GM12891 (cell line): ENCODE measurements at regions not wholly inside any gene's neighbourhood (a gene's known extent, or its start where the extent isn't known, plus 50 kb on each side); places are given as distances from the start of the nearest gene placed in this dataset.
"Not testable (repeated sequence)": the region's sequence is repeated elsewhere in the genome, so short reads cannot be mapped to it uniquely, and the experiment has no call there.

ENCODE experiments used
- DNase-seq: peaks from one replicate; pipeline ENCODE4 v3.0.0; 2011; ENCODE audit warnings: low spot score; ENCODE audit not compliant: insufficient read length
- FAIRE-seq: peaks from 2 replicates; lab custom pipeline; 2011; peaks lifted over from hg19 to GRCh38; lab: Jason Lieb, UNC
- PAX5 ChIP-seq: IDR thresholded peaks from 2 replicates; pipeline ENCODE4 v1.6.1; 2011; ENCODE audit warnings: low read length, moderate library complexity, mild to moderate bottlenecking; ENCODE audit not compliant: insufficient read depth, severe bottlenecking
- POLR2A ChIP-seq: IDR thresholded peaks from 2 replicates; pipeline ENCODE4 v1.6.1; 2011; ENCODE audit warnings: low read depth, low read length, control low read depth
- POLR2AphosphoS5 ChIP-seq: IDR thresholded peaks from 2 replicates; pipeline ENCODE4 v1.6.1; 2011; ENCODE audit warnings: low read depth, low read length, control low read depth
- POU2F2 ChIP-seq: IDR thresholded peaks from 2 replicates; pipeline ENCODE4 v1.6.1; 2011; ENCODE audit warnings: low read depth, mild to moderate bottlenecking, control low read depth, low read length, moderate library complexity
- SPI1 ChIP-seq: IDR thresholded peaks from 2 replicates; pipeline ENCODE4 v1.6.1; 2011; ENCODE audit warnings: low read depth, low read length, control low read depth
- TAF1 ChIP-seq: IDR thresholded peaks from 2 replicates; pipeline ENCODE4 v1.6.1; 2011; ENCODE audit warnings: low read depth, low read length, control low read depth

DNA sequence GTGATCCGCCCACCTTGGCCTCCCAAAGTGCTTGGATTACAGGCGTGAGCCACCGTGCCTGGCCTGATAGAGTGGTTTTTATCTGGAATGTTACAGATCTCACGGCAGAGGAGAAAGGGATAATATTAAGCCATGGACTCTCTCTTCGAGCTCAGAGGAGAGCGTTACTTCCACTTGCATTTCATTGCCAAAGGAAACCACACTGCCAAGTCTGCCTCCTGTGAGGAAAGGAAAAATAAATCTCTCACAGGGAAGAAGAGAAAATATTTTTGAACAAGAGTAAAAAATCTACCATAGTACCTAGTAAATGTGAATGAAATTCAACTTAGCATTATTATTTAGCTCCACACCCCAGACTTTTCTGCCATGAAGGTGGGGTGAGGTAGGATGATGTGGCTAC, 319.2 kb upstream of the PRICKLE1 start:
- TF ChIP-seq PAX5 (no peak), POLR2AphosphoS5 (no peak), POLR2A (no peak), SPI1 (no peak)
- no peak for FAIRE-seq
- DNase-seq, result no peak

DNA sequence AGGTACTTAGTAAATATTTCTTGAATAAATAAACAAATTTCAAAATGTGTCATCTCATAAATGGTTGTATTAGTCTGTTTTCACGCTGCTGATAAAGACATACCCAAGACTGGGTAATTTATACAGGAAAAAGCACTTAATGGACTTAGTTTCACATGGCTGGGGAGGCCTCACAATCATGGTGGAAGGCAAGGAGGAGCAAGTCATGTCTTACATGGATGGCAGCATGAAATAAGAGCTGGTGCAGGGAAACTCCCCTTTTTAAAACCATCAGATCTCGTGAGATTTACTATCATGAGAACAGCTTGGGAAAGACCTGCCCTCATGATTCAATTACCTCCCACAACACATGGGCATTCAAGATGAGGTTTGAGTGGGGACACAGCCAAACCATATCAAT, 317.3 kb upstream of the PRICKLE1 start:
- not testable (repeated sequence) for DNase-seq, FAIRE-seq

GRCh38 chr12:42905419-42905705, 315.8 kb upstream of the PRICKLE1 start:
- no peak for TF ChIP-seq TAF1
- TF ChIP-seq POU2F2, result no peak
- no peak for TF ChIP-seq PAX5
- DNase-seq, result no peak
- FAIRE-seq, result no peak

- DNase-seq (no peak), FAIRE-seq (no peak)
- TF ChIP-seq POLR2A (no peak), POU2F2 (no peak), PAX5 (no peak), TAF1 (no peak)
Measured at GRCh38 chr12:42904683-42905418, 315.3 kb upstream of the PRICKLE1 start.

DNA sequence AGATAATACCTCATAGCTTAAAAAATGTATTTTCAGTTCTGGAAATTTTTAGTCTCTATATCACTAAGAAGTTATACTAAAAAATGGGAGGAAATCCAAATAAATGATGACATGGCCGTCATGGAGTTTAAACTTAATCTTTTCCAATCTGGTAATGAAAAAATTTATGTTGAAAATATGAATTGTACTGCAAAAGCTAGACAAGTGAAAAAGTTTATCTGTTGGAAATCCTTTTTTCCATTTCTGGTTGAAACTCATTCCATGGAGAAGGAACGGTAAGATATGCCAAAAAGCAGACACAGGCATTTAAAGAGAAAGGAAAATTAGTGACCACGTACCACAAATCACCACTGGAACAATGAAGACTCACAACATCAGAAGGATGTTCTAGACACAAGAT, 314.2 kb upstream of the PRICKLE1 start:
- DNase-seq (no peak), FAIRE-seq (no peak)
- TF ChIP-seq PAX5 (no peak), SPI1 (no peak), POU2F2 (no peak), TAF1 (no peak), POLR2AphosphoS5 (no peak), POLR2A (no peak)

GRCh38 chr12:42902001-42902400, 312.5 kb upstream of the PRICKLE1 start:
- no peak for TF ChIP-seq POLR2AphosphoS5
- no peak for TF ChIP-seq TAF1
- no peak for TF ChIP-seq PAX5
- no peak for TF ChIP-seq POLR2A
- TF ChIP-seq SPI1, result no peak
- TF ChIP-seq POU2F2, result no peak
- no peak for FAIRE-seq
- DNase-seq, result no peak

DNA sequence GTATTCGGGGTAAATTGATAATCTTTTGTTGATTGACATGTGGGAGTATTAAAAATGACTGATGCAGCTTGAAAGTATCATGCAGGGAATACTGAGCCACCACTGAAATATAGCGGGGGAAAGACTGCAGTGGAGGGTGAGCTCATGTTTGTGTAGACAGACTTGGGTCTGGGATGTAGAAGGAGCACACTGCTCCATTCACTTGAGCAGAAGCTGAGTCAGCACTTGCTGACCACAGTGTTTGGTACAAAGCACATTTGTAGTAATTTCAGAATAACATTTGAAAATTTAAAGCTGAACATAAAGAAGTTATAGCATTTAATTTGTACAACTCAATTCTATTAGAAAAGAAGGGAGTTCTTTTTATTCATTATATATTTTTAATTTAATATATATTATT, 304.3 kb upstream of the PRICKLE1 start:
- DNase-seq, result no peak
- no peak for TF ChIP-seq SPI1
- TF ChIP-seq PAX5, result no peak
- no peak for TF ChIP-seq TAF1
- no peak for TF ChIP-seq POLR2AphosphoS5
- no peak for TF ChIP-seq POU2F2
- no peak for TF ChIP-seq POLR2A
- no peak for FAIRE-seq

GRCh38 chr12:42892702-42893551, 303.4 kb upstream of the PRICKLE1 start:
- TF ChIP-seq POU2F2 (no peak), POLR2A (no peak), PAX5 (no peak), POLR2AphosphoS5 (no peak), TAF1 (no peak), SPI1 (no peak)
- DNase-seq, result no peak
- no peak for FAIRE-seq

GRCh38 chr12:42887657-42888056, 298.1 kb upstream of the PRICKLE1 start:
- DNase-seq (no peak), FAIRE-seq (no peak)
- TF ChIP-seq SPI1 (no peak), POLR2A (no peak), POU2F2 (no peak), POLR2AphosphoS5 (no peak), PAX5 (no peak), TAF1 (no peak)

DNA sequence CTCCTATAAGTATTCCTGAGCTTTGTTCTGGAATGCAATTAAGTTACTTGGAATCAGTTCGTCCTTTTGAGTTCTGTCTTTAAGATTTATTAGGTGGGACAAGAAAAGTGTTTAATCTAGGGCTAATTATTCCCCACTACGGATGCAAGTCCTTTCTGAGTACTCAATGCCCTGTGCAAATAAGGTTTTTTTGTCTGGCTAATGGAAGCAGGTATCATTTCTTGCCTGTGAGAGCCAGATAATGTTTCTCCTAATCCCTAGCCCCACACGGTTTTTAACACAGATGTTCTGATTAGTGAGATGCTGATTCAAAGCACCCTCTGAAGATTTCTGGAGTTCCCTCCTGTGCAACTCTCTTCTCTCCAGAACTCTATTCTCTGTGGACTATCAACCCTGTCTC, 296.6 kb upstream of the PRICKLE1 start:
- DNase-seq (no peak), FAIRE-seq (no peak)
- no peak for TF ChIP-seq SPI1
